ENCODE measurements at regions not wholly inside any gene's neighbourhood (a gene's known extent, or its start where the extent isn't known, plus 50 kb on each side); places are given as distances from the start of the nearest gene placed in this dataset.

DNA sequence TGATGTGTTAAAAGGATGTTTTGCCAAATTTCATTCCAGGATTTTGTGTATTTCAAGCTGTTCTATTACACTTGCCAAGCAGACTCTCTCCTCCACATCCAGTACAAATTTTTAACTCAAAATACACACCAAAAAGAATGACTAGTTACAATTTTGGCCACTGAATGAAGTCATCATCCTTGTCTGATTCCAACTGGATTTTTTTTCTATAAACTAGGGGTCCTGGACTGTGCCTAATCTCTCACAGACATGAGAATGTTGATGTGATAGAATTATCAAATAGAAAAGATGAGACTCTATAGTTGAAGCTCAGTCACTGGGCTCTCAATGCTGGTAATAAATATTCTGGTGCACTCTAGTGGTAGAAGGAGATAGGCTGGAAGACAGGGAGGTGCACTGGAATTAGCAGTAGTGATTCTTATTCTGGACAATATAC is 85.8 kb downstream of the FANCF start:
- TF ChIP-seq, protein P1, sequence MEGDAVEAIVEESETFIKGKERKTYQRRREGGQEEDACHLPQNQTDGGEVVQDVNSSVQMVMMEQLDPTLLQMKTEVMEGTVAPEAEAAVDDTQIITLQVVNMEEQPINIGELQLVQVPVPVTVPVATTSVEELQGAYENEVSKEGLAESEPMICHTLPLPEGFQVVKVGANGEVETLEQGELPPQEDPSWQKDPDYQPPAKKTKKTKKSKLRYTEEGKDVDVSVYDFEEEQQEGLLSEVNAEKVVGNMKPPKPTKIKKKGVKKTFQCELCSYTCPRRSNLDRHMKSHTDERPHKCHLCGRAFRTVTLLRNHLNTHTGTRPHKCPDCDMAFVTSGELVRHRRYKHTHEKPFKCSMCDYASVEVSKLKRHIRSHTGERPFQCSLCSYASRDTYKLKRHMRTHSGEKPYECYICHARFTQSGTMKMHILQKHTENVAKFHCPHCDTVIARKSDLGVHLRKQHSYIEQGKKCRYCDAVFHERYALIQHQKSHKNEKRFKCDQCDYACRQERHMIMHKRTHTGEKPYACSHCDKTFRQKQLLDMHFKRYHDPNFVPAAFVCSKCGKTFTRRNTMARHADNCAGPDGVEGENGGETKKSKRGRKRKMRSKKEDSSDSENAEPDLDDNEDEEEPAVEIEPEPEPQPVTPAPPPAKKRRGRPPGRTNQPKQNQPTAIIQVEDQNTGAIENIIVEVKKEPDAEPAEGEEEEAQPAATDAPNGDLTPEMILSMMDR (conservative IDR thresholded peaks at IDR 0.05 in 1 of 2, IDR thresholded peaks at IDR 0.05 in 1 of 2; ENCODE audit: extremely low read depth in 1 of 2, insufficient read depth in 1 of 2, low read depth in 1 of 2, low read length in 2 of 2) = peak; percentile 83 to 84
- no peak for TF ChIP-seq EZH2 (IDR thresholded peaks at IDR 0.05; ENCODE audit: borderline replicate concordance, low read length)
